ENCODE measurements at regions not wholly inside any gene's neighbourhood (a gene's known extent, or its start where the extent isn't known, plus 50 kb on each side); places are given as distances from the start of the nearest gene placed in this dataset.

- DNase-seq (ENCODE audit: low spot score): no peak
Measured at GRCh38 chr5:82807021-82807420, 270.2 kb downstream of the TMEM167A start.

GRCh38 chr5:82806513-82806912, 270.7 kb downstream of the TMEM167A start:
- no peak for DNase-seq (ENCODE audit: low spot score)

GRCh38 chr5:82804155-82804690, 273.0 kb downstream of the TMEM167A start:
- DNase-seq (ENCODE audit: low spot score): no peak

- no peak for DNase-seq (ENCODE audit: low spot score)
Measured at GRCh38 chr5:82802954-82803353, 274.2 kb downstream of the TMEM167A start.

- DNase-seq (ENCODE audit: low spot score): no peak
Measured at GRCh38 chr5:82800826-82801225, 276.4 kb downstream of the TMEM167A start.

GRCh38 chr5:82799361-82800077, 277.7 kb downstream of the TMEM167A start:
- DNase-seq (ENCODE audit: low spot score): no peak

GRCh38 chr5:82798676-82799075, 278.5 kb downstream of the TMEM167A start:
- no peak for DNase-seq (ENCODE audit: low spot score)

- DNase-seq (ENCODE audit: low spot score): no peak
Measured at GRCh38 chr5:82796643-82797416, 280.4 kb downstream of the TMEM167A start.

- no peak for DNase-seq (ENCODE audit: low spot score)
Measured at GRCh38 chr5:82794876-82795275, 282.3 kb downstream of the TMEM167A start.

GRCh38 chr5:82793808-82794419, 283.3 kb downstream of the TMEM167A start:
- DNase-seq (ENCODE audit: low spot score): peak; percentile 36

GRCh38 chr5:82792096-82792495, 285.1 kb downstream of the TMEM167A start:
- no peak for DNase-seq (ENCODE audit: low spot score)

- DNase-seq (ENCODE audit: low spot score): no peak
Measured at GRCh38 chr5:82789095-82789494, 288.1 kb downstream of the TMEM167A start.

GRCh38 chr5:82786748-82787147, 290.4 kb downstream of the TMEM167A start:
- no peak for DNase-seq (ENCODE audit: low spot score)

- no peak for DNase-seq (ENCODE audit: low spot score)
Measured at GRCh38 chr5:82785882-82786509, 291.2 kb downstream of the TMEM167A start.

GRCh38 chr5:82785456-82785855, 291.7 kb downstream of the TMEM167A start:
- DNase-seq (ENCODE audit: low spot score): no peak

- no peak for DNase-seq (ENCODE audit: low spot score)
Measured at GRCh38 chr5:82784521-82784920, 292.7 kb downstream of the TMEM167A start.

GRCh38 chr5:82777106-82777505, 300.1 kb downstream of the TMEM167A start:
- no peak for DNase-seq (ENCODE audit: low spot score)

GRCh38 chr5:82772281-82772680, 304.9 kb downstream of the TMEM167A start:
- DNase-seq (ENCODE audit: low spot score): no peak

- no peak for DNase-seq (ENCODE audit: low spot score)
Measured at GRCh38 chr5:82766206-82766605, 311.0 kb downstream of the TMEM167A start.

- DNase-seq (ENCODE audit: low spot score): no peak
Measured at GRCh38 chr5:82765765-82766164, 311.4 kb downstream of the TMEM167A start.

GRCh38 chr5:82760856-82761255, 316.3 kb downstream of the TMEM167A start:
- DNase-seq (ENCODE audit: low spot score): no peak

GRCh38 chr5:82758881-82759280, 318.3 kb downstream of the TMEM167A start:
- DNase-seq (ENCODE audit: low spot score): no peak

Measured in activated CD4-positive, alpha-beta T cell treated with anti-CD3 and anti-CD28 coated beads, Interleukin-2, Interleukin-4, amounts not matched to agents 100 ng/mL and 50 ng/mL, durations not matched to agents 16 hours and 8 hours (primary cell).